ENCODE measurements at regions not wholly inside any gene's neighbourhood (a gene's known extent, or its start where the extent isn't known, plus 50 kb on each side); places are given as distances from the start of the nearest gene placed in this dataset.

DNA sequence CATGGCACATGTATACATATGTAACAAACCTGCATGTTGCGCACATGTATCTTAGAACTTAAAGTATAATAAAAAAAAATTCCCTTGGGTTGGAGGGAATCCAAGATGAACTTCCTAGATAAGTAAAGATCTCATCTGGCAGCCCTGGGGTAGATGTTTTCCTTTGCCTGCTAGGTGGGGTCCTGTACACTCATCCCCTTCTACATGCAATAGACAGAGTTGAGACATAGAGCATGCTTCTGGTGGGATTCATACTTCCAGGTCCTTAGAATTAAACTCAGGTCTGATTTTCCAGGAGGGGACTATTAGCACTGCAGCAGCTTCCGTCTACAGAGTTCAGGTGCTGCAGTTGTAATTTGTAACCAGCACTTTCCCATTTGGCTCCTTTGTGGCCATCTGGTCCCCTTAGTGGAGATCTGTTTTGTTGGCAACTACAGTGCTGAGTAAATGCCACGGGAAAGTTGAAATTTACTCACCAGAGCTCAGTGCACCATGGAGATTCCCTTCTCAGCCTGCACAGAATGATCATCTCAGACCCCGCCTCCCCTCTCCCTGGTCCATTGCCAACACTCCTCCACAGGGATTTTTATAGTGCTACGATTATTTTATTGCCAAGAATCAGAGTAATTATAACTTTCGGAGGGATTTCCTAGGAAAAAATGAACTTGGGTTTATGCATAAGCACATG is 220.1 kb upstream of the E2F8 start:
- TF ChIP-seq, protein P1, sequence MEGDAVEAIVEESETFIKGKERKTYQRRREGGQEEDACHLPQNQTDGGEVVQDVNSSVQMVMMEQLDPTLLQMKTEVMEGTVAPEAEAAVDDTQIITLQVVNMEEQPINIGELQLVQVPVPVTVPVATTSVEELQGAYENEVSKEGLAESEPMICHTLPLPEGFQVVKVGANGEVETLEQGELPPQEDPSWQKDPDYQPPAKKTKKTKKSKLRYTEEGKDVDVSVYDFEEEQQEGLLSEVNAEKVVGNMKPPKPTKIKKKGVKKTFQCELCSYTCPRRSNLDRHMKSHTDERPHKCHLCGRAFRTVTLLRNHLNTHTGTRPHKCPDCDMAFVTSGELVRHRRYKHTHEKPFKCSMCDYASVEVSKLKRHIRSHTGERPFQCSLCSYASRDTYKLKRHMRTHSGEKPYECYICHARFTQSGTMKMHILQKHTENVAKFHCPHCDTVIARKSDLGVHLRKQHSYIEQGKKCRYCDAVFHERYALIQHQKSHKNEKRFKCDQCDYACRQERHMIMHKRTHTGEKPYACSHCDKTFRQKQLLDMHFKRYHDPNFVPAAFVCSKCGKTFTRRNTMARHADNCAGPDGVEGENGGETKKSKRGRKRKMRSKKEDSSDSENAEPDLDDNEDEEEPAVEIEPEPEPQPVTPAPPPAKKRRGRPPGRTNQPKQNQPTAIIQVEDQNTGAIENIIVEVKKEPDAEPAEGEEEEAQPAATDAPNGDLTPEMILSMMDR (IDR thresholded peaks at IDR 0.05; ENCODE audit: extremely low read depth, insufficient read depth, missing control alignments): no peak
- in situ Hi-C loops (cut with MboI; ENCODE audit: low pct_unique_long_range_greater_than_20kb, low sequenced_read_pairs, unreplicated experiment): no loop called here
- DNase-seq (ENCODE audit: low spot score): no peak

GRCh38 chr11:19459240-19459639 is 218.5 kb upstream of the E2F8 start:
- in situ Hi-C loops (cut with MboI; ENCODE audit: low pct_unique_long_range_greater_than_20kb, low sequenced_read_pairs, unreplicated experiment): no loop called here
- DNase-seq (ENCODE audit: low spot score): no peak
- TF ChIP-seq, protein P1 (IDR thresholded peaks at IDR 0.05; ENCODE audit: extremely low read depth, insufficient read depth, missing control alignments): no peak

DNA sequence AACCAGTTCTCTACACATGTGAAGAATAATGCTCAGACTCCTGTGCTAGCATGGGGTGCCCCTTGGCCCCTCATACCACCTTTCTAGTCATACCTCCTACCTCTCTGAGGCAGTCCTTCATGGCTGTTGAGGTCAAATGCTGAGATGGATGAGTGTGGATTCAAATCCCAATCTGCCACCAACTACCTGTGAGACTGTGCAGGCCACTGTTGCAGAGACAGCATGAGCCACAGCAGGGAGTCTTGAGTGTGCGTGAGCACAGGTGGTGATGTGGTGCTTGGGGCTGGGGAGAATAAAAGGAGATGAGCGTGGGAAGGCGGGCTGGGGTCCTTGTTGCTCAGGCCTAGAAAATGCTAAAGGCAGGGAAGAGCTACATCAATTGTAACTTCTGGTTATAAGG is 218.0 kb upstream of the E2F8 start:
- in situ Hi-C loops (cut with MboI; ENCODE audit: low pct_unique_long_range_greater_than_20kb, low sequenced_read_pairs, unreplicated experiment): no loop called here
- TF ChIP-seq, protein P1 (IDR thresholded peaks at IDR 0.05; ENCODE audit: extremely low read depth, insufficient read depth, missing control alignments): no peak
- DNase-seq (ENCODE audit: low spot score): no peak

- TF ChIP-seq, protein P1 (IDR thresholded peaks at IDR 0.05; ENCODE audit: extremely low read depth, insufficient read depth, missing control alignments): no peak
- in situ Hi-C loops (cut with MboI; ENCODE audit: low pct_unique_long_range_greater_than_20kb, low sequenced_read_pairs, unreplicated experiment): no loop called here
- no peak for DNase-seq (ENCODE audit: low spot score)
Measured at GRCh38 chr11:19458231-19458630, 217.5 kb upstream of the E2F8 start.

GRCh38 chr11:19455731-19456130 is 215.0 kb upstream of the E2F8 start:
- no peak for DNase-seq (ENCODE audit: low spot score)
- TF ChIP-seq, protein P1 (IDR thresholded peaks at IDR 0.05; ENCODE audit: extremely low read depth, insufficient read depth, missing control alignments): no peak
- in situ Hi-C loops (cut with MboI; ENCODE audit: low pct_unique_long_range_greater_than_20kb, low sequenced_read_pairs, unreplicated experiment): no loop called here

DNA sequence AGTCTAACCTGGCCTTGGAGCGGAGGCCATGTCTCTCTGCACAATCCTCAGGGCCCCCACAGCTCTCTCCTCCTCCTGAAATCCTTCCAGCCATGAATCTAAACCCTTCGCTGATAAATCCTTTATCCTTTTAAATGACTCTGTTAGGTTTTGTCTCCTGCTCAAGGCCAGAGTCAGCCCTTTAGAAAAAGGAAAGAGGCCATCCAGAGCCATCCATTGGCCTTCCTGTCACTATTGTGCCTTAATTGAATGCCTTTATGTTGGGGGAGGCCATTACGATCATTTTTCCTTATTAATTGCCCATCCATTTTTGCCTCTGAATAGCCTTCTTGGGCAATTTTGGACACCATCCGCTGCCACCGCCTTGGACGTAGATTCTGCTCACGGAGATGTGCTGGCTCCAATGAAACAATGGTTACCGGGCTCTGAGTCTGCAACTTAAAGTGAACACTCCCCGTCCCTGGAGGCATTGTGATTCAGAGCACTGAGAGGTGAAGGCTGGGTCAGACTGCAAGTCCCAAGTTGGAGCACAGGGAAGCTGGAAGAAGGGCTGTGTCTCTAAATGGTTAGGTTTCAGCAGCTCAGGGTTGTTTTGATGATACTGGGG is 213.0 kb upstream of the E2F8 start:
- in situ Hi-C loops (cut with MboI; ENCODE audit: low pct_unique_long_range_greater_than_20kb, low sequenced_read_pairs, unreplicated experiment): no loop called here
- TF ChIP-seq, protein P1 (IDR thresholded peaks at IDR 0.05; ENCODE audit: extremely low read depth, insufficient read depth, missing control alignments): no peak

More for the DNA sequence above, 213.0 kb upstream of the E2F8 start:
- no peak for DNase-seq (ENCODE audit: low spot score)
